Aorta (tissue), 5 donors: ENCODE measurements at regions not wholly inside any gene's neighbourhood (a gene's known extent, or its start where the extent isn't known, plus 50 kb on each side); places are given as distances from the start of the nearest gene placed in this dataset.
"Not testable (repeated sequence)": the region's sequence is repeated elsewhere in the genome, so short reads cannot be mapped to it uniquely, and the experiment has no call there.

Experiments
- ATAC-seq: fragments of 200-7000 bp; cut with Tn5 transposase; one replicate; pipeline ENCODE4 v1.9.1; 2022; ENCODE audit warnings: moderate library complexity; ENCODE audit not compliant: low FRiP score
- DNase-seq, 2 donors: peaks; one replicate each; pipeline ENCODE4 v3.0.0-alpha.2; 2020
- H3K27ac ChIP-seq, 2 donors: one replicate each; pipeline ENCODE4 v1.5.1; 2013; ENCODE audit warnings: low read length in 2 of 2, mild to moderate bottlenecking in 2 of 2, moderate library complexity in 2 of 2, control low read depth in 1 of 2, inconsistent platforms in 1 of 2, low read depth in 1 of 2
- H3K27me3 ChIP-seq, 2 donors: one replicate each; pipeline ENCODE4 v1.6.1; 2013; ENCODE audit warnings: control low read depth in 1 of 2, low read length in 1 of 2, mild to moderate bottlenecking in 1 of 2, moderate library complexity in 1 of 2; ENCODE audit not compliant: insufficient read depth in 2 of 2, control insufficient read depth in 1 of 2
- H3K36me3 ChIP-seq, 2 donors: one replicate each; pipeline ENCODE4 v1.6.1; 2013; ENCODE audit warnings: control low read depth in 1 of 2, low read length in 1 of 2, mild to moderate bottlenecking in 1 of 2; ENCODE audit not compliant: insufficient read depth in 2 of 2, control insufficient read depth in 1 of 2
- H3K4me1 ChIP-seq, 2 donors: one replicate each; pipeline ENCODE4 v1.6.1; 2013; ENCODE audit warnings: low read length in 2 of 2, control low read depth in 1 of 2, mild to moderate bottlenecking in 1 of 2, moderate library complexity in 1 of 2; ENCODE audit not compliant: insufficient read depth in 2 of 2, control insufficient read depth in 1 of 2
- H3K4me3 ChIP-seq, 2 donors: one replicate each; pipeline ENCODE4 v1.5.1; 2013; ENCODE audit warnings: low read length in 2 of 2, control low read depth in 1 of 2, mild to moderate bottlenecking in 1 of 2
- H3K9me3 ChIP-seq: one replicate; pipeline ENCODE4 v1.6.1; 2013; ENCODE audit warnings: mild to moderate bottlenecking, low read length; ENCODE audit not compliant: control insufficient read depth
- WGBS, 2 donors: extraction: QIAGEN DNeasy Blood & Tissue Kit; methylation state at CpG; one replicate each; pipeline ENCODE4 v1.1.7; 2013; 5-methylcytosine and 5-hydroxymethylcytosine counted together
- intact Hi-C, 2 donors: fragments of 100-400 bp; cut with DNase I; formaldehyde crosslinking; loops; one replicate each; pipeline versions ENCODE4 v1.14.2 to v1.15.0; 2022
- donor health status: healthy with polysubstance abuse.
- donor health status: Bipolar disorder and iron deficiency.
- donor health status: DM: no; HTN: no; CAD: no.
- donor health status: DM: no; HTN: no; CAD: no.
- donor health status: DM: yes; HTN: yes; CAD: no.

DNA sequence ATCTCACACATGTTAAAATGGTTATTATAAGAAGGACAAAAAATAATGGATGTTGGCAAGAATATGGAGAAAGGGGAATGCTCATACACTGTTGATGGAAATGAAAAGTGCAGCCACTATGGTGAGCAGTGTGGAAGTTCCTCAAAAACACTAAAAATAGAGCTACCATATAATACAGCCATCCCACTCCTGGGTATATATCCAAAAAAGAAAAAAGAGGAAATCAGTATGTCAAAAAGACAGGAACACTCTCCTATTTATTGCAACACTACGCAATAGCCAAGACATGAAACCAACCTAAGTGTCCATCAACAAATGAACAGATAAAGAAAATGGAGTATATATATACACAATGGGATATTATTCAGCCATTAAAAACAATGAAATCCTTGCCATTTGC, 642.6 kb downstream of the RNF144A start:
- WGBS, 2 donors = 95 to 97% methylated on average over 1 of the region's 1 CpG
- ATAC-seq (no peak), DNase-seq (no peak)
- intact Hi-C loops = loop anchor here in 1 of 2 donors (2.0 kb wide), 1 partner anchor 23 kb away; no protein-coding TSS in a partner anchor
- Histone ChIP-seq H3K9me3 (no peaks in the 10 kb centered on the region), H3K27ac (no peak overlapping the region), H3K4me1 (no peaks in the 10 kb centered on the region), H3K27me3 (no peaks in the 10 kb centered on the region), H3K36me3 (no peaks in the 10 kb centered on the region), H3K4me3 (no peak overlapping the region)

DNA sequence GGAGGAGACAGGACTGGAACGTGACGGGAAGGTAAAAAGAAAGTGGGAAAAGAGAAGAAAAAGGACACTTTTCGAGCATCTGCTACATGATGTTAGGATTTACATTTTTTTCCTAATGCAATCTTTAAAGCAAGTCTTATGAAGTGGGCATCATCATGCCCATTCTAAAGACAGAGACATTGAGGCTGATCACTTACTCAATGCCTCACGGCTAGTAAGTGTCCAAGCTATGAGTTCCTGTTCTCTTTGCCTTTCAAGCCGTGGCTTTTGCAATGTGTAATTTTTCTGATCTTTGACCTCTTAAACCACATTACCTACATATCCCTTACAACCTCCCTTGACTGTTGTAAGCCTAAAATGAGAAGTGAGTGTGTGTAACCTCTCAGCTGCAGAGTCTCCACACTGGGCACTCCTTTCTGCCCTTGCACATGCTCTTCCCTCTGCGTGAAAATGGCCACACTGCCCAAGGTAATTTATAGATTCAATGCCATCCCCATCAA, 649.2 kb downstream of the RNF144A start:
- ATAC-seq = no peak
- no peak for DNase-seq
- no peaks in the 10 kb centered on the region for H3K27me3 ChIP-seq
- no peak overlapping the region for H3K27ac ChIP-seq
- no peak overlapping the region for H3K4me3 ChIP-seq
- H3K36me3 ChIP-seq = no peaks in the 10 kb centered on the region
- peaks cover 3% of the 10 kb centered on the region for H3K9me3 ChIP-seq
- intact Hi-C loops = no loop called here
- 93 to 95% methylated on average over 6 of the region's 6 CpGs for WGBS, 2 donors
- no peaks in the 10 kb centered on the region for H3K4me1 ChIP-seq

DNA sequence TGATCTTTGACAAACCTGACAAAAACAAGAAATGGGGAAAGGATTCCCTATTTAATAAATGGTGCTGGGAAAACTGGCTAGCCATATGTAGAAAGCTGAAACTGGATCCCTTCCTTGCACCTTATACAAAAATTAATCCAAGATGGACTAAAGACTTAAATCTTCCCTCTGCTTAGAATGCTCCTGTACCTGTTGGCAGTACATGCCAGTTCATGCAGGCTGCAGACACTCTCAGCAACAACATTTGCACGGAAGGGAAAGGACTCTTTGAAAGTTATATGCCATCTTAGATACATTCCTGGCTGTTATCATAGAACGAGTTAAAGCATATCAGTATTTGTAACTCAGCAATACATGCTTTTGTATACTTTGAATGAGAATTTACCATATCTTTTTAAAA, 649.9 kb downstream of the RNF144A start:
- H3K4me3 ChIP-seq, H3K27ac ChIP-seq, ATAC-seq, H3K4me1 ChIP-seq, intact Hi-C loops, H3K9me3 ChIP-seq, H3K36me3 ChIP-seq, H3K27me3 ChIP-seq, DNase-seq: not testable (repeated sequence)
- 78 to 83% methylated on average over 2 of the region's 2 CpGs for WGBS, 2 donors

DNA sequence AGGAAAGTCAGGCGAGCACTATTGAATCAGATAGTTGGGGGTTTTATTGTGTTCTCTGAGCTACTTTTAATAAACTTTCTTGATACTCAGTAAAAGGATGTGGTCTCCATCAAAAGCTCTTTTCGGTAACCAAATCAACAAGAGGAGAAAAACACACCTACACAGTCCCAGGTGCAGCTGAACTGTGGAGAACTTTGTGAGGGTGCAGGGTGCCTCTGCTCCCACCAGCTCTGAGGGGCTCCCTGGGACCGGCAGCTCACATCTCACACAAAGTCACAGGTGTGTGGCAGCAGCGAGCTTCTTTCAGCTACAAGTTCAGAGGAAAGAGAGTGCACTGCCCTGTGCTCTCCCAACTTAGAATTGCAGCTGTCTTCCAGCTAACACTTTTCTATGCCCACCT, 650.4 kb downstream of the RNF144A start:
- no peaks in the 10 kb centered on the region for H3K4me1 ChIP-seq
- H3K9me3 ChIP-seq = peaks cover 3% of the 10 kb centered on the region
- no peak overlapping the region for H3K4me3 ChIP-seq
- WGBS, 2 donors = 84% methylated on average over 4 of the region's 4 CpGs
- no peaks in the 10 kb centered on the region for H3K36me3 ChIP-seq
- no peak for ATAC-seq
- DNase-seq = no peak
- intact Hi-C loops = no loop called here
- H3K27ac ChIP-seq = no peak overlapping the region
- no peaks in the 10 kb centered on the region for H3K27me3 ChIP-seq

DNA sequence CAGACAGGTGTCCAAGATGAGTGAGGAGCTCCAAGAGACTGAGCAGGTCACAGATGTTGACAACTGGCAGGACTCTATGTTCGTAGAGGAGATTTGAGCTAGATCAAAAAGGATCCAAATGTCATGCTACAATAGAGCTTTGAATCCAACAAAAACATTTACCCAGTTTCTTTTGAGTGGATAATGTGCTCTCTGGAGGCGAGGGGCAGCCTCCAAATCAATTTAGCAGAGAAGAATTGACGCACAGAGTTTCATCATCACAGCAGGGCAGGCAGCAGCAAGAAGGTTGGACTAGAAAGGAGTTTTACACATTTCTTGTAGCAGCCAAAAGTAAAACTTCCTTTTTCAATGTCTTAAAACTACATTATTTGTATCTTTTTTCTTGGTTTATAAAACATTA, 653.0 kb downstream of the RNF144A start:
- ATAC-seq (no peak), DNase-seq (no peak)
- no peaks in the 10 kb centered on the region for H3K27me3 ChIP-seq
- H3K4me3 ChIP-seq = no peak overlapping the region
- peaks cover 3% of the 10 kb centered on the region for H3K9me3 ChIP-seq
- no peaks in the 10 kb centered on the region for H3K4me1 ChIP-seq
- intact Hi-C loops = no loop called here
- no peaks in the 10 kb centered on the region for H3K36me3 ChIP-seq
- no peak overlapping the region for H3K27ac ChIP-seq
- 46 to 54% methylated on average over 3 of the region's 3 CpGs for WGBS, 2 donors

DNA sequence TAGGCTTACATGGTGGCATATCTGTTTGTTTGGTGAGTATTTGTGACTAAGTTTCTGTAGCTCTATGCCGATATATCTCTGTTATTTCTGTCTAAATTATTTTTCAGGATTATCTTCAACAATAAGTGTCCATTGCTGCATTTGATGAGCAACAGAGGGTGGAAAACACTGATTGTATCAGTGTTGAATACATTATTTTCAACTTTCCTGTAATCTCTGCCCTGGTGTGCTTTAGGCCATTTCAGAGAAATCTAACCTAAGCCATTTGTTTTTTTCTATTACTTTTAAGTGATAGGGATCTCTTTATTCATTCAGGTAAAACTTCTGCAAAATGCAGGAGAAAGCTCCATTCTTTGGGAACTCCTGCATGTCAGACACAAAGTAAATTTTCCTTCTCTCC, 654.5 kb downstream of the RNF144A start:
- 97 to 100% methylated on average over 1 of the region's 1 CpG for WGBS, 2 donors
- no peak for ATAC-seq
- no peaks in the 10 kb centered on the region for H3K4me1 ChIP-seq
- H3K27ac ChIP-seq = no peak overlapping the region
- no peaks in the 10 kb centered on the region for H3K27me3 ChIP-seq
- H3K9me3 ChIP-seq = no peaks in the 10 kb centered on the region
- DNase-seq = no peak
- intact Hi-C loops = no loop called here
- no peak overlapping the region for H3K4me3 ChIP-seq
- no peaks in the 10 kb centered on the region for H3K36me3 ChIP-seq

DNA sequence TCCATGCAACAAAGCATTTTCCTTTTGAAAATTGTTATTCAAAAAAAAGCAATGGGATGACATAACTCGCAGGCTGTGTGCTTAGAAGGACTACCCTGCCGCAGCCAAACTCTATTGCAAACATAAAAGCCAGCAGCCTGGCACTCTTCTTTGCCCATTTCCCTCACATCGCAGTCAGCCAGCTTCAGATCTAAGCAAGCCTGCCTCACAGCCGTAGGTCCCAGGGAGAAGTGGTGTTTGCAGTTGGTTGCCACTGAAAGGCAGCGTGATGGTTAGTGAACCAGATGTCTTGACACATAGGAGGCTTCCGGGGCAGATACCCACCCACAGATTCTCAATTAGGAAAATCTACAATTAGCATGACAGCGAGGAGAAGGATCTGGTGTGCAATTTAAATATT, 655.2 kb downstream of the RNF144A start:
- no peak overlapping the region for H3K27ac ChIP-seq
- intact Hi-C loops = no loop called here
- no peak for ATAC-seq
- H3K36me3 ChIP-seq = no peaks in the 10 kb centered on the region
- H3K4me1 ChIP-seq = no peaks in the 10 kb centered on the region
- no peak for DNase-seq
- H3K4me3 ChIP-seq = no peak overlapping the region
- H3K9me3 ChIP-seq = no peaks in the 10 kb centered on the region
- WGBS, 2 donors = 47 to 54% methylated on average over 7 of the region's 7 CpGs
- no peaks in the 10 kb centered on the region for H3K27me3 ChIP-seq

DNA sequence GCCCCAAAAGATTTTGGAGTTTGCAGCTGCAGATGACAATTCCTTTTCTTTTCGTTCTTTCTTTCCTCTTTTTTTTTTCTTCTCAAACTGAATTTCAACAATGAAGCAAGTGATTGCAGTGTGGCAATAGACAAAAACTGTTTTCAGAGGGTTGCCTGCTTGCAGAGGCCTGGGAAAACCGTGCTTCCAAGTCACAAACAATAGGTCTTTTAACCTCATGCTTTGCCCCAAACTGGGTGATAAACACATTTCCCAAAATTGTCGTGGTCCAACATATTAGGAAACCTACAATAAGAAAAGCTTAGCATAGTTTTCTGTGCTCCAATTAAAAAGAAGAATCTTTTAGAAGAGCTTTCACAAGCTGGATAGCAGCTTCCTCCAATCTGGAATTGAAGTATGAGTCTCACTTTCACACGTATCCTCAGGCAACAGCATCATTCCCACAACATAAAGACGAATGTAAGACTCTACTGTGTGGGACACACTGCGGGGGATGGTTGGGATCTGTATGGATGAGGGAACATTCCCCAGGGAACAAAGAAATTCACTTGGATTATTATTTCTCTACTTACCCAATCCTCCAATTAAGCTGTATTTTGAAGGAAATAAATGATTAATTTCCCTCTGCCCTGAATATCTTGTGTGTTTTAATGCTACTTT, 656.1 kb downstream of the RNF144A start:
- Histone ChIP-seq H3K36me3 (no peaks in the 10 kb centered on the region), H3K9me3 (no peaks in the 10 kb centered on the region), H3K4me1 (no peaks in the 10 kb centered on the region), H3K27ac (no peak overlapping the region), H3K4me3 (no peak overlapping the region), H3K27me3 (no peaks in the 10 kb centered on the region)
- ATAC-seq = no peak
- no peak for DNase-seq
- WGBS, 2 donors = 85 to 91% methylated on average over 6 of the region's 6 CpGs
- intact Hi-C loops = no loop called here

DNA sequence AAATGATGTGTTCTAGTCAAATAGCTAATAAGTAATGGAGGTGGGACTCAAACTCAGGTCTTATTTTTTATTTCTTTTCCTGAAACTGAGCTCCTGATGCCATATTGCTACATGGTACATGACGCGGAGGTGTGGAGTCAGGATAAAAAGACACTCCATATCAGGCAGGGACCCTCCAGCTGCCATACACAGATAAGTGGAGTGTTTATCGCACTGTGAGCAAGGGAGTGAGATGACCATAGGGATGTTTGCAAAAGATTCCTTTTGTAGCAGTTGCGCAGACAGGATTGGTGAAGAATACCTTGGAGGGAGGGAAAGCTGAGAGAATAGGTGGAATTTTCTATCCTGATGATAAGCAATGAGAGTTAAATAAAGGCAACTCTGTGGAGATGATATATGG, 657.2 kb downstream of the RNF144A start:
- Histone ChIP-seq H3K27ac (no peak overlapping the region), H3K4me1 (no peaks in the 10 kb centered on the region), H3K36me3 (no peaks in the 10 kb centered on the region), H3K4me3 (no peak overlapping the region), H3K27me3 (no peaks in the 10 kb centered on the region), H3K9me3 (no peaks in the 10 kb centered on the region)
- intact Hi-C loops = no loop called here
- ATAC-seq = no peak
- WGBS, 2 donors = 86 to 87% methylated on average over 4 of the region's 4 CpGs
- no peak for DNase-seq
